Activated naive CD8-positive, alpha-beta T cell treated with anti-CD3 and anti-CD28 coated beads, Interleukin-2, amount 10 ng/mL, durations not matched to agents 7 days and 5 days (primary cell): ENCODE measurements at regions not wholly inside any gene's neighbourhood (a gene's known extent, or its start where the extent isn't known, plus 50 kb on each side); places are given as distances from the start of the nearest gene placed in this dataset.

Experiments used
- ATAC-seq: fragments of 150-1000 bp; cut with Tn5 transposase; one replicate; pipeline ENCODE4 v1.10.0; 2021; ENCODE audit warnings: low read depth, moderate library complexity
- POLR2A ChIA-PET: fragments of 350-600 bp; sonication (Branson Sonifier 250); formaldehyde crosslinking; loops from one replicate; lab custom pipeline; 2021; ENCODE audit warnings: antibody characterized with exemption; lab: Charles Lee
- DNase-seq: peaks from one replicate; pipeline ENCODE4 v3.0.0; 2021
- H3K27ac Mint-ChIP-seq: one replicate; pipeline ENCODE4 v1.8.0; 2022; ENCODE audit warnings: mild to moderate bottlenecking, mixed read lengths
- H3K27me3 Mint-ChIP-seq: one replicate; pipeline ENCODE4 v1.8.0; 2022; ENCODE audit warnings: mild to moderate bottlenecking, moderate library complexity, mixed read lengths
- H3K36me3 Mint-ChIP-seq: one replicate; pipeline ENCODE4 v1.8.0; 2021; ENCODE audit warnings: mild to moderate bottlenecking, mixed read lengths
- H3K4me1 Mint-ChIP-seq: one replicate; pipeline ENCODE4 v1.8.0; 2021; ENCODE audit warnings: mixed read lengths
- H3K4me3 Mint-ChIP-seq: one replicate; pipeline ENCODE4 v1.8.0; 2022; ENCODE audit warnings: mild to moderate bottlenecking, moderate library complexity, mixed read lengths
- H3K9me3 Mint-ChIP-seq: one replicate; pipeline ENCODE4 v1.8.0; 2021; ENCODE audit warnings: mixed read lengths

DNA sequence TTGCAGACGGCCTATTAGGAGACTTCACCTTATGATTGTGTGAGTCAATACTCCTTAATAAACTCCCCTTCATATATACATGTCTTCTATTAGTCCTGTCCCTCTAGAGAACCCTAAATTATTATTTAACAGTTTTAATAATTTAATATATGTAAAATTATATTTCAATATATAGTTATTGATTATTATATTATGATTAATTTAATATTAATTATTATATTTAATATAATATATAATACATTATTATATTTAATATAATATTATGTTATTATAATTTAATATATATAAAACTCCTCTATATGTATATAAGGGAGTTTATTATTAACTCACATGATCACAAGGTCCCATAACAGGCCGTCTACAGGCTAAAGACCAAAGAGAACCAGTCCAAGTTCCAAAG, 533.2 kb downstream of the ARAP2 start:
- H3K4me1 Mint-ChIP-seq, result no peaks in the 10 kb centered on the region
- no peaks in the 10 kb centered on the region for H3K27me3 Mint-ChIP-seq
- no peak for DNase-seq
- ATAC-seq, result no peak
- POLR2A ChIA-PET, result no interaction called here
- no peak overlapping the region for H3K4me3 Mint-ChIP-seq
- peaks cover 1% of the 10 kb centered on the region for H3K36me3 Mint-ChIP-seq
- H3K9me3 Mint-ChIP-seq, result peaks cover 18% of the 10 kb centered on the region
- H3K27ac Mint-ChIP-seq, result no peak overlapping the region

GRCh38 chr4:35723973-35724372, 520.3 kb downstream of the ARAP2 start:
- POLR2A ChIA-PET, result no interaction called here
- Mint-ChIP-seq H3K27me3 (no peaks in the 10 kb centered on the region), H3K4me1 (no peaks in the 10 kb centered on the region), H3K4me3 (no peak overlapping the region), H3K27ac (no peak overlapping the region), H3K36me3 (no peaks in the 10 kb centered on the region), H3K9me3 (no peaks in the 10 kb centered on the region)
- no peak for DNase-seq
- no peak for ATAC-seq

GRCh38 chr4:35725131-35725530, 519.2 kb downstream of the ARAP2 start:
- ATAC-seq, result no peak
- DNase-seq, result no peak
- POLR2A ChIA-PET, result no interaction called here
- Mint-ChIP-seq H3K4me1 (no peaks in the 10 kb centered on the region), H3K27ac (no peak overlapping the region), H3K36me3 (no peaks in the 10 kb centered on the region), H3K4me3 (no peak overlapping the region), H3K27me3 (no peaks in the 10 kb centered on the region), H3K9me3 (no peaks in the 10 kb centered on the region)

DNA sequence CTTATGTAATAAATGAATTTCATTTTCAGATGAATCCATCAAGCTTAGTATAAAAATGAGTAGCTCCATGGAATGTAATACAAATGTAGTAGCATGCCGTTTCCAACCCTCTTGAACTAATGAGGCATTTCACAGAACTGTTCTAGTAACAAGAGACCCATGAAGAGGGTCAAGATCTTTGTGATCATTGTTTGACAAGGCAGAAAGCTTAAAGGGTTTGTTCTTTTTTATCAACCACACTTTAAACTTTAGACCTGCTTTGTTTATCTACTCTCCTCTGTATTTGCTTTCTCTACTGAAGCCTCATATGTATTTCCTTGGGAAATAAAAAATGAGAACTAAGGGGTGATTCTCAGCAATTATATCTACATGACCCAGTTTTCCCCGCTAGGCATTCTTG, 513.9 kb downstream of the ARAP2 start:
- DNase-seq (no peak), ATAC-seq (no peak)
- no peak overlapping the region for H3K4me3 Mint-ChIP-seq
- no peak overlapping the region for H3K27ac Mint-ChIP-seq
- H3K9me3 Mint-ChIP-seq, result no peaks in the 10 kb centered on the region
- H3K27me3 Mint-ChIP-seq, result no peaks in the 10 kb centered on the region
- no peaks in the 10 kb centered on the region for H3K36me3 Mint-ChIP-seq
- no peaks in the 10 kb centered on the region for H3K4me1 Mint-ChIP-seq
- POLR2A ChIA-PET, result no interaction called here

- no peak overlapping the region for H3K4me3 Mint-ChIP-seq
- no peak for ATAC-seq
- POLR2A ChIA-PET, result no interaction called here
Observed at GRCh38 chr4:35734381-35735098, 509.8 kb downstream of the ARAP2 start.

DNA sequence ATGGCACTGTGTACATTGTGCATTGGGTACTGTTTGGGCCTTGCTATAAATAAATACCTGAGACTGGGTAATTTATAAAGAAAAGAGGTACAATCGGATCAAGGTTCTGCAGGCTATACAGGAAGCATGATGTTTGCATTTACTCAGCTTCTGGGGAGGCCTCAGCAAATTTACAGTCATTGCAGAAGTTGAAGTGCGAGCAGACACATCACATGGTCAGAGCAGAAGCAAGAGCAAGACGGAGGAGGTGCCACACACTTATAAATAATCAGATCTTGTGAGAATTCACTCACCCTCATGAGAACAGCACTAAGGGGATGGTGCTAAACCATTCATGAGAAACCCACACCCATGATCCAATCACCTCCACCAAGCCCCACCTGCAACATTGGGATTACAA, 505.0 kb downstream of the ARAP2 start:
- ATAC-seq (no peak), DNase-seq (no peak)
- POLR2A ChIA-PET, result no interaction called here
- H3K36me3 Mint-ChIP-seq, result no peaks in the 10 kb centered on the region
- no peaks in the 10 kb centered on the region for H3K27me3 Mint-ChIP-seq
- no peak overlapping the region for H3K27ac Mint-ChIP-seq
- peaks cover 3% of the 10 kb centered on the region for H3K9me3 Mint-ChIP-seq
- no peaks in the 10 kb centered on the region for H3K4me1 Mint-ChIP-seq
- H3K4me3 Mint-ChIP-seq, result no peak overlapping the region

More at GRCh38 chr4:35734381-35735098, 509.8 kb downstream of the ARAP2 start:
- H3K9me3 Mint-ChIP-seq, result no peaks in the 10 kb centered on the region
- DNase-seq, result no peak
- no peaks in the 10 kb centered on the region for H3K4me1 Mint-ChIP-seq
- H3K27me3 Mint-ChIP-seq, result no peaks in the 10 kb centered on the region
- H3K36me3 Mint-ChIP-seq, result no peaks in the 10 kb centered on the region
- H3K27ac Mint-ChIP-seq, result no peak overlapping the region

- H3K9me3 Mint-ChIP-seq, result no peaks in the 10 kb centered on the region
- POLR2A ChIA-PET, result no interaction called here
Observed at GRCh38 chr4:35754047-35754446, 490.3 kb downstream of the ARAP2 start.

DNA sequence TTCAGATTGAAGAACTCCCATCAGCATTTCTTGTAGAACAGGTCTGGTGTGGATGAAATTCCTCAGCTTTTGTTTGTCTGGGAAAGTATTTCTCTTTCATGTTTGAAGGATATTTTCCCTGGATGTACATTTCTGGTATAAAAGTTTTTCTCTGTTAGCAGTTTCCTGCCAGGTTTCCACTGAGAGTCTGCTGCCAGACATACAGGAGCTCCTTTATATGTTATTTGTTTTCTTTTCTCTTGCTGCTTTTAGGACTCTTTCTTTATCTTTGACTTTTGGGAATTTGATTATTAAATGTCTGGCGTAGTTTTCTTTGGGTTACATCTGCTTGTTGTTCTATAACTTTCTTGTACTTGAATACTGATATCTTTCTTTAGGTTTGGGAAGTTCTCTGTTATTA, 486.5 kb downstream of the ARAP2 start:
- Mint-ChIP-seq H3K27ac (no peak overlapping the region), H3K27me3 (no peaks in the 10 kb centered on the region)
- no peak for ATAC-seq

More at GRCh38 chr4:35754047-35754446, 490.3 kb downstream of the ARAP2 start:
- no peaks in the 10 kb centered on the region for H3K4me1 Mint-ChIP-seq
- no peak overlapping the region for H3K4me3 Mint-ChIP-seq
- DNase-seq (no peak), ATAC-seq (no peak)
- H3K27ac Mint-ChIP-seq, result no peak overlapping the region
- H3K36me3 Mint-ChIP-seq, result no peaks in the 10 kb centered on the region
- H3K27me3 Mint-ChIP-seq, result no peaks in the 10 kb centered on the region

GRCh38 chr4:35760807-35761206, 483.5 kb downstream of the ARAP2 start:
- no peaks in the 10 kb centered on the region for H3K27me3 Mint-ChIP-seq
- no peaks in the 10 kb centered on the region for H3K4me1 Mint-ChIP-seq
- POLR2A ChIA-PET, result no interaction called here
- H3K27ac Mint-ChIP-seq, result no peak overlapping the region
- H3K4me3 Mint-ChIP-seq, result no peak overlapping the region
- H3K36me3 Mint-ChIP-seq, result no peaks in the 10 kb centered on the region
- H3K9me3 Mint-ChIP-seq, result no peaks in the 10 kb centered on the region
- no peak for DNase-seq
- ATAC-seq, result no peak

More for the DNA sequence above, 486.5 kb downstream of the ARAP2 start:
- Mint-ChIP-seq H3K36me3 (no peaks in the 10 kb centered on the region), H3K4me3 (no peak overlapping the region), H3K4me1 (no peaks in the 10 kb centered on the region), H3K9me3 (no peaks in the 10 kb centered on the region)
- POLR2A ChIA-PET, result no interaction called here
- no peak for DNase-seq

GRCh38 chr4:35771571-35771970, 472.7 kb downstream of the ARAP2 start:
- H3K4me3 Mint-ChIP-seq, result no peak overlapping the region
- no peaks in the 10 kb centered on the region for H3K9me3 Mint-ChIP-seq
- H3K27me3 Mint-ChIP-seq, result no peaks in the 10 kb centered on the region
- ATAC-seq (no peak), DNase-seq (no peak)
- no peak overlapping the region for H3K27ac Mint-ChIP-seq
- POLR2A ChIA-PET, result no interaction called here
- no peaks in the 10 kb centered on the region for H3K36me3 Mint-ChIP-seq
- H3K4me1 Mint-ChIP-seq, result no peaks in the 10 kb centered on the region

GRCh38 chr4:35772291-35772690, 472.0 kb downstream of the ARAP2 start:
- Mint-ChIP-seq H3K27ac (no peak overlapping the region), H3K4me3 (no peak overlapping the region), H3K27me3 (no peaks in the 10 kb centered on the region), H3K9me3 (no peaks in the 10 kb centered on the region), H3K4me1 (no peaks in the 10 kb centered on the region), H3K36me3 (no peaks in the 10 kb centered on the region)
- DNase-seq, result no peak
- ATAC-seq, result no peak
- POLR2A ChIA-PET, result no interaction called here

GRCh38 chr4:35789899-35790574, 454.3 kb downstream of the ARAP2 start:
- H3K27ac Mint-ChIP-seq, result no peak overlapping the region
- ATAC-seq, result no peak
- H3K36me3 Mint-ChIP-seq, result no peaks in the 10 kb centered on the region
- no peak overlapping the region for H3K4me3 Mint-ChIP-seq
- H3K9me3 Mint-ChIP-seq, result peaks cover 4% of the 10 kb centered on the region
- DNase-seq, result no peak
- no peaks in the 10 kb centered on the region for H3K4me1 Mint-ChIP-seq
- POLR2A ChIA-PET, result no interaction called here
- H3K27me3 Mint-ChIP-seq, result no peaks in the 10 kb centered on the region

GRCh38 chr4:35793045-35793722, 451.1 kb downstream of the ARAP2 start:
- Mint-ChIP-seq H3K4me1 (no peaks in the 10 kb centered on the region), H3K4me3 (no peak overlapping the region), H3K9me3 (peaks cover 5% of the 10 kb centered on the region), H3K27me3 (no peaks in the 10 kb centered on the region), H3K36me3 (no peaks in the 10 kb centered on the region), H3K27ac (no peak overlapping the region)
- ATAC-seq (no peak), DNase-seq (no peak)
- POLR2A ChIA-PET, result no interaction called here

DNA sequence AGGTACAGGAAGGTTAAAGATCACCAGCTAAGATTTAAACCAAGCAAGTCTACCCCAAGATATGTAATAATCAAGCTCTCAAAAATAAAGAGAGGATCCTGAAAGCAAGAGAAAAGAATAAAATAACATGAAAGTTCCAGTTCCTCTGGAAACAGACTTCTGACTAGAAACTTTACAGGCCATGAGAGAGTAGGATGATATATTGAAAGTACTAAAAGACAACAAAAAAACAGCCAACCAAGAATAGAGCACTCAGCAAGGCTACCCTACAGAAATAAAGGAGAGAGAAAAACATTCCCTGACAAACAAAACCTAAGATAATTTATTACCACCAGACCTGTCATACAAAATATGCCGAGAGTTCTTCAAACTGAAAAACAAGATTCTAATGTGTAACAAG, 450.5 kb downstream of the ARAP2 start:
- ATAC-seq (no peak), DNase-seq (no peak)
- H3K9me3 Mint-ChIP-seq, result peaks cover 5% of the 10 kb centered on the region
- no peak overlapping the region for H3K27ac Mint-ChIP-seq
- H3K36me3 Mint-ChIP-seq, result no peaks in the 10 kb centered on the region
- no peaks in the 10 kb centered on the region for H3K27me3 Mint-ChIP-seq
- H3K4me3 Mint-ChIP-seq, result no peak overlapping the region
- POLR2A ChIA-PET, result no interaction called here
- H3K4me1 Mint-ChIP-seq, result no peaks in the 10 kb centered on the region
